ENCODE measurements at regions not wholly inside any gene's neighbourhood (a gene's known extent, or its start where the extent isn't known, plus 50 kb on each side); places are given as distances from the start of the nearest gene placed in this dataset.

DNA sequence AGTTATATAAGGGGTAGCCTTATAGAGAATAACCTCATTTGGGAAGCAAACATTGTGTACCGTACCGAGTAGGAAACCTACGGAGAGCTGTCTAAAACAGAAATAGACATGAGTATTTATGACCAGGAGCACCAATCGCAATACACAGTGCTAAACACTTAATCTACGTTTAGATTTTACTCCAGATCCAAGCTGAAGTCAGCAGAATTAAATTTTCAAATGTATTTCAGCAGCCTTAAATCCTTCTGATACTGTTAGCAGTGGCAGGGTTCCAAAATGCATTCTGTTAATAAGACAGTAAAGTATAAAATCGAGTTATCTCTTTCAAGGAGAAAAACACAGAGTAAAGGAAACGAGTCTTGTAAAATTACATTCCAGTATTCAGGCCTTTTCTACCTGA lies 118.1 kb upstream of the ZNF521 start:
- Histone ChIP-seq H3F3A (ENCODE audit: insufficient read depth, low read length) (no peaks in the 10 kb centered on the region), H2AFZ (ENCODE audit: low read length) (no peak overlapping the region), H3K79me2 (ENCODE audit: insufficient read depth, low read length) (no peaks in the 10 kb centered on the region), H3K4me1 (ENCODE audit: insufficient read depth, low read length, severe bottlenecking) (peaks cover 48% of the 10 kb centered on the region), H3K9me2 (ENCODE audit: low read depth, low read length) (no peaks in the 10 kb centered on the region), H3K4me3 (ENCODE audit: low read depth, low read length, poor library complexity, severe bottlenecking) (no peak overlapping the region), H3K27me3 (ENCODE audit: insufficient read depth, low read length) (no peaks in the 10 kb centered on the region), H3K27ac (ENCODE audit: low read depth, low read length, poor library complexity, severe bottlenecking) (no peak overlapping the region), H3K36me3 (ENCODE audit: insufficient read depth, low read length) (0 out of 2 replicates have a peak, but pooled peaks cover 3% of the 10 kb centered on the region), H4K20me1 (ENCODE audit: insufficient read depth, low read length) (no peaks in the 10 kb centered on the region), H3K4me2 (ENCODE audit: low read length) (no peak overlapping the region), H3K9me3 (ENCODE audit: low read length) (no peaks in the 10 kb centered on the region), H3K9ac (ENCODE audit: low read length) (no peak overlapping the region)
- no peak for TF ChIP-seq EZH2 (IDR thresholded peaks at IDR 0.05; ENCODE audit: borderline replicate concordance, low read length)
- TF ChIP-seq, protein P1, sequence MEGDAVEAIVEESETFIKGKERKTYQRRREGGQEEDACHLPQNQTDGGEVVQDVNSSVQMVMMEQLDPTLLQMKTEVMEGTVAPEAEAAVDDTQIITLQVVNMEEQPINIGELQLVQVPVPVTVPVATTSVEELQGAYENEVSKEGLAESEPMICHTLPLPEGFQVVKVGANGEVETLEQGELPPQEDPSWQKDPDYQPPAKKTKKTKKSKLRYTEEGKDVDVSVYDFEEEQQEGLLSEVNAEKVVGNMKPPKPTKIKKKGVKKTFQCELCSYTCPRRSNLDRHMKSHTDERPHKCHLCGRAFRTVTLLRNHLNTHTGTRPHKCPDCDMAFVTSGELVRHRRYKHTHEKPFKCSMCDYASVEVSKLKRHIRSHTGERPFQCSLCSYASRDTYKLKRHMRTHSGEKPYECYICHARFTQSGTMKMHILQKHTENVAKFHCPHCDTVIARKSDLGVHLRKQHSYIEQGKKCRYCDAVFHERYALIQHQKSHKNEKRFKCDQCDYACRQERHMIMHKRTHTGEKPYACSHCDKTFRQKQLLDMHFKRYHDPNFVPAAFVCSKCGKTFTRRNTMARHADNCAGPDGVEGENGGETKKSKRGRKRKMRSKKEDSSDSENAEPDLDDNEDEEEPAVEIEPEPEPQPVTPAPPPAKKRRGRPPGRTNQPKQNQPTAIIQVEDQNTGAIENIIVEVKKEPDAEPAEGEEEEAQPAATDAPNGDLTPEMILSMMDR (IDR thresholded peaks at IDR 0.05; ENCODE audit: low read length), result no peak

DNA sequence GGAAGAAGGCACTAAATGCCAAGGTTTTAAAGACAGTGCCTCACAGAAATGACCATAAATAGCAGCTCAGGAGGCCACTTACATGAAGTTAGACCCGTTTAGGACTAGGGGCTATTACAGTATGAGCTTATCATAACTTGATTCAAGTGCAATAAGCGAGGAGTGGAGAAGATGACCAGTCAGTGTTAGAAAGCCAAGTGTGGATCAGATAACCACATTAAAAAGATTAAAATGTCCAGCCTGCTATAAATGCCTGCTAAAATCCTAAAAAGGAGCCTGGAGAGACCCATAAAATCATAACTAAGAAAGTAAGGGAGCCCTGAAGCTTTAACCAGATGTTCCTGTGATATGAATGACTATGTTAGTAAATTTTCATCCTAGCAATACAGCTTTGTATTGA lies 117.5 kb upstream of the ZNF521 start:
- Histone ChIP-seq H3K9me3 (ENCODE audit: low read length) (no peaks in the 10 kb centered on the region), H3K27me3 (ENCODE audit: insufficient read depth, low read length) (no peaks in the 10 kb centered on the region), H3K4me2 (ENCODE audit: low read length) (no peak overlapping the region), H3K9ac (ENCODE audit: low read length) (no peak overlapping the region), H3F3A (ENCODE audit: insufficient read depth, low read length) (no peaks in the 10 kb centered on the region), H3K4me1 (ENCODE audit: insufficient read depth, low read length, severe bottlenecking) (peaks cover 49% of the 10 kb centered on the region), H3K79me2 (ENCODE audit: insufficient read depth, low read length) (no peaks in the 10 kb centered on the region), H2AFZ (ENCODE audit: low read length) (no peak overlapping the region), H3K9me2 (ENCODE audit: low read depth, low read length) (no peaks in the 10 kb centered on the region), H3K27ac (ENCODE audit: low read depth, low read length, poor library complexity, severe bottlenecking) (no peak overlapping the region), H4K20me1 (ENCODE audit: insufficient read depth, low read length) (no peaks in the 10 kb centered on the region), H3K36me3 (ENCODE audit: insufficient read depth, low read length) (0 out of 2 replicates have a peak, but pooled peaks cover under 1% of the 10 kb centered on the region), H3K4me3 (ENCODE audit: low read depth, low read length, poor library complexity, severe bottlenecking) (no peak overlapping the region)
- TF ChIP-seq, protein P1 (IDR thresholded peaks at IDR 0.05; ENCODE audit: low read length), result no peak
- no peak for TF ChIP-seq EZH2 (IDR thresholded peaks at IDR 0.05; ENCODE audit: borderline replicate concordance, low read length)

DNA sequence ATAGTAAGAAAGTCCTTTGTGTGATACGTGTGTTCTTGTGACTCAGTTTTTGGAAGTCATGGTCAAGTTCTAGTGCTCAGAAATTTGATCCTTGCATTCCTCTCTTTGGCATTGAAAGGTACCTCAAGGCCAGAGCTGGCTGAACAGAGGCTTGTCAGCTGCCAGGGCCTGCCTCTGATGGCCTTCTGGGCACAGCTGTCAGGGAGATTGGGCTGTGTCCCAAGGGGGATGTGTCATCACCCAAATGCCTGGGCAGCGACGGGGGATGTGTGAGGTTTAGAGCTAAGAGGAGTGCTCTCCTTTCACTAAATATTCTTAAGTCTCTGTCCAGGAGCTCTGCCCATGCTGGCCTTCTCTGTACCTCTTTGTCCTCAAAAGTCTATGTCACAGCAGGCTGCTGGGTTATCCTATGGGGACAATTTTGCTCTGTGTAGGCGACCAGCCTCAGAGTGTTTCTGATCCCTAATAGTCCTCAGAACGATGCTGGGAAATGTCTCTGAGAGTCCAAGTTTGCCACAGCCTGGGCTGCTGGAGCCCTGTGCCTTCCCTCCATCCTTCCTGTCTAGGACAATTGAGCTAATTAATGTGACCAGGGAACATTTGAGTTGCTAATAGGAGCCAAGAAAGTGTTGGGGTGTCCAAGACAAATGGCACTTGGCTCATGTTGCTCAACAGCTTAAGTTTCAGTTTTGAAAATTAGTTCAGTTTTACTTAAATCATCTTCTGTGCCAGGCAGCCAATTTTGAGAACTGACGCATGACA lies 115.4 kb upstream of the ZNF521 start:
- TF ChIP-seq, protein P1 (IDR thresholded peaks at IDR 0.05; ENCODE audit: low read length), result no peak
- TF ChIP-seq EZH2 (IDR thresholded peaks at IDR 0.05; ENCODE audit: borderline replicate concordance, low read length), result no peak
- Histone ChIP-seq H3K4me3 (ENCODE audit: low read depth, low read length, poor library complexity, severe bottlenecking) (no peak overlapping the region), H3F3A (ENCODE audit: insufficient read depth, low read length) (no peaks in the 10 kb centered on the region), H3K27me3 (ENCODE audit: insufficient read depth, low read length) (no peaks in the 10 kb centered on the region), H3K27ac (ENCODE audit: low read depth, low read length, poor library complexity, severe bottlenecking) (peak overlapping the region; percentile 16), H4K20me1 (ENCODE audit: insufficient read depth, low read length) (no peaks in the 10 kb centered on the region), H2AFZ (ENCODE audit: low read length) (no peak overlapping the region), H3K4me2 (ENCODE audit: low read length) (peak overlapping the region; percentile 45; the same call in 1 of the 2 replicates), H3K9me3 (ENCODE audit: low read length) (no peaks in the 10 kb centered on the region), H3K4me1 (ENCODE audit: insufficient read depth, low read length, severe bottlenecking) (peaks cover 42% of the 10 kb centered on the region), H3K9me2 (ENCODE audit: low read depth, low read length) (no peaks in the 10 kb centered on the region), H3K36me3 (ENCODE audit: insufficient read depth, low read length) (no peaks in the 10 kb centered on the region), H3K79me2 (ENCODE audit: insufficient read depth, low read length) (no peaks in the 10 kb centered on the region), H3K9ac (ENCODE audit: low read length) (peak overlapping the region; percentile 15; the same call in 1 of the 2 replicates)

Data from OCI-LY1 (cell line).